NCI-H1694 treated with DMSO at 0.1 percent for 48 hours (cell line): ENCODE measurements at regions not wholly inside any gene's neighbourhood (a gene's known extent, or its start where the extent isn't known, plus 50 kb on each side); places are given as distances from the start of the nearest gene placed in this dataset.

Source experiments
- DNase-seq: peaks from one replicate; lab custom pipeline; 2025; lab: John Stamatoyannopoulos, UW

DNA sequence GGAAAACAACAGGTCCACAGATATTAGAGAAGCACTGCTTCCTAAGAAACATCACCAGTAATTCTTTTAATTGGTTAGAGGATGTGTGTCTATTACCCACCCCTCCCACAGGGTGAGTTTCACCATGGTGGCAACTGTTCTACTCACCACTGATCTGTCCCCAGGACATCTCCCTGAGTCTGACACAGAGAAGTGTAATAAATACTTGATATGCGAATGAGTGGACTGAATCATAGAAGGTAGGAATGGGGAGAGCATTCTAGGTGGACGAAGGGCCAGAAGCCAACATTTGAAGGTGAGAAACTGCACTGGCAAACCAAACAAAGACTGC lies 452.7 kb upstream of the PROK2 start:
- no peak for DNase-seq

DNA sequence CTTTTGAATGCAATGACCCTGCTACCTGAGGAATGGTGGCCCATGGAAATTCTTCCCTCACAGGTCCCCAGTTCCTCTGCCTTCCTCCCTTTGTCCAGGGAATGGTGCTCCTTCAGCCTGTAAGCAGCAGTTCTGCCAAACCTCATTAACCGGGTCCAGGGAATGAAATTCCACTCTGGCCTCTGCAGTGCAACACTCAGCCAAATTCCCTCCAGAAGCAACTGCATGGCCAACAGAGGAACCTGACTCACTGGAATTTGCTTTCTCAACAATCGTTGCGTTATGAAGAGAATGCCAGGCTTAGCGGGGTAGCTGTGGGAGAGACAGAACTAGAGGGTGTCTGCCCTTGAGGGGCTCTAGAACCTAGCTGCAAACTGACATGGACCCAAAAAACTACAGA lies 449.4 kb upstream of the PROK2 start:
- DNase-seq: no peak

DNA sequence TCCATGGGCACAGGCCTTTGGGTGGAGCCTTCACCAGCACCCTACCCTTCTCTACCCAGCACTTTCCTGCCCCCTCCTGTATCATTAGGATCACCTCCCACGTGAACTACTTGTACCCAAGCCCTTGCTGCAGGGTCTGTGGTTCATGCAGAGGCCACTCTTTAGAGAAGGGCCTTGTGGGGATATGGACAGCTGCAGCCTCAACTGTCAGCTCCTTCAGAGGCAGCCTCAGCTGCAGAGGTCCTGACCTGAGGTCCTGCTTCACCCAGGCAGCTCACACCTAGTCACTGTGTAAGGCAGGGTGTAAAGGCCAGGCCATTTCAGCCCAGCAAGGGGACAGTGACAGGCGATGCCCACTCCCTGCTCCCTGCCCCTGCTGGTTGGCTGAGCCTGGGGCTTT lies 448.6 kb upstream of the PROK2 start:
- no peak for DNase-seq

DNA sequence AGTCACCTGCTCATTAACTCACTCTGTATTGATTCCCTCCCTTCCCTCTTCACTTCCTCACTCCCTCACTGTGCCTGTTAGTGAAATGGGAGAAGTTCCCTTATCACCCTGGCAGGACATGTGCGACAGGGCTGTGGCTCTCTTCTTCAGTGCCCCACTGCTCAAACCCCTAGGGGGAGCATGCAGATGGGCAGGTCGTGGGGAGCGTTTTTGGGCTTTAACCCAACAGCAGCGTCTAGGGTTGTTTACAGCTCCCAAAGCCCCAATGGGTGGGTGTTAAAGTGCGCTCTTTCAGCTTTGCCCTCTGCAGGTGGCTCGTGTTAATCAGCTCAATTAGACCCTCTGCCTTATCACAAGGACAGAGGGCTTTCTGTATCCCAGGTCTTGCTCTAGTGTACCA lies 447.8 kb upstream of the PROK2 start:
- DNase-seq: no peak

DNA sequence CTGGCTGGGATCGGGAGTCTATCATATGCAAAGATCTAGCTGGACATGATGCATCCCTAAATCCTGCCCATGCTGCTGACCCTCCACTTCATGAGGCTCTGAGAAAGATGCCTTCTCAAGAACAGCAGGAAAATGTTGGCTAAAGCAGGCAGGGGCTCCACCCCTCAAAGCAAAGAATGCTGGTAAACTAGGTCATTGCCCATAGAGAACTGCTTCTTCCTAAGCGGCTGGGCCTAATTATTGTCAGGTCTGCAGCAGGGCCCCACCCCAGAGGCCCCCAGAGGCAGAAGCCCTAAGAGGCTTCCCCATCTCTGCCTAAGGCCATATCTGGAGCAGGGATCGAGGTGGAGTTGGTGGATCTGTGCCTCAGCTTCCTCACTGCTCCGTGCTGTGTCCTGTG lies 447.4 kb upstream of the PROK2 start:
- no peak for DNase-seq

DNA sequence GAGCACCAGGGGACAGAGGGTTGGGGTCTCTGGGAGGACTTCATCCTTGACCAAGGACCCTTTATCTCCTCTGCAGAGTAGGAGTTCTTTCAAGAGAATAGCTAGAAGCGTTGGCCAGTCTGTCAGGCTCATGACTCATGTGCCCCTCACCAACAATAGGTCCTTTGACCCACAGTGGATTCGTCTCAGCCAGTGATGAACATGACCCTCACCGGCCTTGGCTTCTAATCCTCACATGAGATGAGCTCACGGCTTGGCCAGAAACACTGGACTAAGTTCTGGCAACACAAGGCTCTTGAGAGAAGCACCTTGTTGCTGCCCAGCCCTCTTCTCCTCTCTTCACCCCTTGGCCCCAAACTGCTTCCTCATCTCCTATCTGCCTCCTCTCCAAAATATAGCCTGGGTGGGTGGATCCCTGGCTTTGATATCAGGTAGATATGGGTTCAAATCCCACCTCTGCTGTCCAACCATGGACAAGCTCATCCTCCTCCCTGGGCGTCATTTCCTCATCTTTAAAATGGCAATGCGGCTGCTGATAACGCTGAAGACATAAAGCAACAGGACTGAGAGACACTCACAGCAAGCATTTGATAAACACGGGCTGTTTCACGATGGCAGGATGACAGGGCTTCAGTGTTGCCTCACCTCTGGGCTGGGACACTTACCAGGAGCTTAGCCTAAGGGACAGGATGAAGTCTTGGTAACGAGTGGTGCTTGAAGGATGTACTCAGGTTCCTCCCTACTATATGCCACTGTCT lies 446.7 kb upstream of the PROK2 start:
- no peak for DNase-seq

DNA sequence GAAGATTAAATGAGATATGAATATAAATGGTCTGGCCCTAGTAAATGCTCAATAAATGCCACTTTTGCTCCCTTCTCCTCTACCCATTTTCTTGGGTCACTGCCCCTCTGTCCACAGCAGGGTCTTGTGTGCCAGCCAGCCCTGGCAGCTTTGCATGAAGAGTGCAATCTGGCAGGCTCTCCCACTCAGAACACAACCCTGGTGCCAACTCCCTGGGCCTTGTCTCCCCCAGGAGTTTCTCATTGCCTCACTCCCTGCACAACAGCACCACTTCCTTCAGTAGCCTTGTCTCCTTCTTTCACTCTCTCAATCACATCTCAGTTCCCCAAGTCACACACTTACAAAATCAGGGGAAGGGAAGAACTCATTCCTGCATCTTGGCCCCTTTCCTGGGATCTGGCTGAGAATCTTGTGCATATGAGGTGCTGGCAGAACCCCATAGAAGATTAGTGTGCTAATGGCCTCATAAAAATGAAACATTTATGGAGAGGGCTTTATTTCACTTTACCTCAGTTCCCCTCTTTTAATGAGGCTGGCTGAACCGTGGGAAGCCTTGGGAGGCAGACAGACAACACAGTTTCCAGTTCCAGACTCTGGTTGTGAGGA lies 445.9 kb upstream of the PROK2 start:
- DNase-seq: no peak

DNA sequence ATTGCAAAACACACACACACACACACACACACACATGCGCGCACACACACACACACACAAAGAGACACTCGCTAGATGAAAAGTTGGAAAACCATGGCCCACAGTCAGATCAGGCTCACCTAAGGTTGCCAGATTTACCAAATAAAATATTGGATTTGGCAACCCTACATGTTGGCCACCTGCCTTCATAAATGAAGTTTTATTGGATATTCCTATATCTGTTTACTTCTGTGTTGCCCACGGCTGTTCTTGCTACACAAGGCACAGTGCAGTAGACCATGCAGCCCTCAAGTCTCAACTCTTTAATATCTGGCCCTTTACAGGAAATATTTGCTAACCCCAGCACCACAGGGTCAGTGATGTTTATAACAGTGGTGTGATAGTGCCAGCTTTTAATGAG lies 445.0 kb upstream of the PROK2 start:
- no peak for DNase-seq

DNA sequence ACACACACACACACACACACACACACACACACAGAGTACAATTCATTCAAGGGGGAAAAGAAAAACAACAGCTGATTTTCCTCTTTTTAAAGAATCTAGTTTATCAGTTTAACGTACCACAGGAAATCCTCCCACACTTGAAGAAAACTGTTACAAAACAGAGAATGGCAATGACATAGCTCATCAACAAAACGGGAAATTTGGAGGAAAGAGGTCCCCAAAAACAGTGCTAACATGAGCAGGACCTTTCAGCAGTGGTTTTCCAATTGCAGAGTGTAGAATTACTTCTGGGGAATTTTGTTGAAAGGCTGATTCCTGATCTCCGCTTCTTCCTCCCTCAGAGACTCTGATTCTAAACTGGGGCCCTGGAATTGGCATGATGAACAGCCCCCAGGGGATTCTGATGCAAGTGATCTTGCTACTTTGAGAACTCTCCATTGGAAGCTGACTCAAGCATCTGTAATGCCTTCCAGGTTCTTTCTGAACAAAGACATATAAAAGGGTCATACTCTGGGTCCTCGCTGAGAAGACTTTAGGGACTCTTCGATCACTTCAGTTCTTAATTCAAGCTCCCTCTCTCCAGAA lies 442.6 kb upstream of the PROK2 start:
- no peak for DNase-seq

DNA sequence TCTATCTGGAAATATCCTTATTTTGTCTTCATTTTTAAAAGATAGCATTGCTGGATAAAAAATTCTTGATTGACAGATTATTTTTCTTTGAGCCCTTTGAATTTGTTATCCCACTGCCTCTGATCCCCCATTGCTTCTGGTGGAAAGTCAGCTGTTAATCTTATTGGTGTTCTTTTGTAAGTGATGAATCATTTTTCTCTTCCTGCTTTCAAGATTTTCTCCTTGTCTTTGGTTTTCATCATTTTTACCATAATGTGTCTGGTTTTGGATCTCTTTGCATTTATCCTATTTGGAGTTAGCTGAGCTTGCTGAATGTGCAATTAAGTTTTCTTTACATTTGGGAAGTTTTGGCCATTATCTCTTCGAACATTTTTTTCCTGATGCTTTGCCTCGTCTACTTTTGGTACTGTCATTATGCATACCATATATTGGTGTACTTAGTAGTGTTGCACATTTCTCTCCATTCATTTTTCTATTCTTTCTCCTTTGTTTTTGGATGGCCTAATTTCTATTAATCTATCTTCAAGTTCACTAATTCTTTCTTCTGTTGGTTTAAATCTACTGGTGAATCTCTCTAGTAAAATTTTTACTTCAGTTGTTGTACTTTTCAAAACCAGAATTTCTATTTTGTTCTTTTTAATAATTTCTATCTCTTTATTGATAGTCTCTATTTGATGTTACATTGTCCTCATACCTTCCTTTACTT lies 440.0 kb upstream of the PROK2 start:
- DNase-seq: no peak

DNA sequence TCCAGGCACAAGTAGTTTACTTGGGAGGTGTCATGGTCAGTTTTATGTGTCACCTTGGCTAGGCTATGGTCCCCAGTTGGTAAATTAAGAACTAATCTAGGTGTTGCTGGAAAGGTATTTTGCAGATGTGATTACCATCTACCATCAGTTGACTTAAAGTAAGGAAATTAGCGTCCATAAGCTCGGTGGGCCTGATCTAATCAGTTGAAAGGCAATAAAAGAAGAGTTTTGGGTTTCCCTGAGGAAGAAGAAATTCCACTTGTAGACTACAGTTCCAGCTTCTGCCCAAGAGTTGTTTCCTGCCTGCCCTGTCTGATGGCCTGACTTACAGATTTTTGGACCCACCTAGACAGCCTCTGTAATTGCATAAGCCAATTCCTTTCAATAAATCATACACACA lies 438.7 kb upstream of the PROK2 start:
- no peak for DNase-seq

DNA sequence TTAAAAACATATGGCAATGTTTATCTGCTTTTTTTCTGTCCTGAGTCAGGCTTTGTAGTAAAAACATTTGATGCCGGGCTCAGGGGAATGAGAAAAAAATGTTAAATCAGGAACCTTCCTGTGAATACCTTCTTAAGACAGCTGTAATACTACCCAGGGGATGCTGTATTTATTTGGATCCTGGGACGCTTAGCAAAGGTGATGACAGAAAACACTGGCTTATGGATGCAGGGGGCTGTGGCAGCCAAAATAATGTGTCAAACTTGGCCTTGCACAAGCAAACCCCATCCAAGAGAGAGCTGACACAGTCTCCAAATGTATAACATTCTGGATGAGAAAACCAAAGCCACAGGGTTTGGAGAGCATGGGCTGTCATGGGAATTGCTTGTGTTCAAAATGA lies 438.2 kb upstream of the PROK2 start:
- no peak for DNase-seq

DNA sequence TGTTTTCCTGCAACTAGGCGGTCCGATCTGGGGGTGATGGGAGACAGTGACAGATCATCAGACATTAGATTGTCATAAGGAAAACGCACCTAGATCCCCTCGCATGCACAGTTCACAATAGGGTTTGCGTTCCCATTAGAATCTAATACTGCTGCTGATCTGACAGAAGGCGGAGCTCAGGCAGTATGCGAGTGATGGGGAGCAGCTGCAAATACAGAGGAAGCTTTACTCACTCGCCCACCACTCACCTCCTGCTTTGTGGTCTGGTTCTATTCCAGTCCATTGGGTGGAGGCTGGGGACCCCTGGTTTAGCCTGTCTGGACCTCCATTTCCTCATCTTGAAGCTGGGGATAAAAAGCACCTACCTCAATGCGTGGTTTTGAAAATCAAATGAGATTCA lies 437.5 kb upstream of the PROK2 start:
- no peak for DNase-seq

DNA sequence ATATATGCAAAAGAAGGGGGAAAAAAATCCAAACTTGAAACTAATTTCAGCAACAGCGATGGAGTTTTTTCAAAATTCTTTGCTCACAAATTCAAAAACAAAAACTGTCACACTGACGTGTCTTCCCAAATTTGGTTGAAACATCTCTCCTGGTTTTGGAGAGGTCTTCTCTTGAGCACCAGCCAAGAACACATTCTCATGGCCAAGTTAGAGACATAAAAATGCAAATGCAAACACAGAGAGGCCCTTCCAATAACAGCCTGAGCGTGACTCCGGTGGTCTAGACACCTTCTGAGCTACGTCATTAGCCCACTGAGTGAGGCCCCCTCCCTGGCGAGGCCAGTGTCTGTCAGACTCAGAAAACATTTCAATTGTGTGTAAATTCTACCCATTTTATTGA lies 436.0 kb upstream of the PROK2 start:
- no peak for DNase-seq

DNA sequence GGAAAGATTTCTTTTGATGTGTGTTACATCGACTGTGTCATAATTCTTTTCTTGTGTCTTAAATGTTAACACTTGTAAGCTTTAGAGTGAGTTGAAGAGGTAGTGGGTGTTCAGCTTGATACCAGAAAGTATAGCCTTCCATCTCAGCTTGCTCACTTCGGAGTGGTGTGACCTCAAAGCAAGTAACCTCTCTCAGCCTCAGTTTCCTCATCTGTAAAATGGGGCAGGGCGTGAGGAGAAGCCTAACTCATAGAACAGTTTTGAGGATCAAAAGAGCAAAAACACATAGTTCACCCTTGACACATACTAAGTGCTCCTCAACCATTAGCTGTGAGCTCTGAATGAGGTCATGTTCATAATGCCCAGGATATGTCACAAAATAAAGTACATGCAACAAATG lies 434.8 kb upstream of the PROK2 start:
- DNase-seq: no peak

DNA sequence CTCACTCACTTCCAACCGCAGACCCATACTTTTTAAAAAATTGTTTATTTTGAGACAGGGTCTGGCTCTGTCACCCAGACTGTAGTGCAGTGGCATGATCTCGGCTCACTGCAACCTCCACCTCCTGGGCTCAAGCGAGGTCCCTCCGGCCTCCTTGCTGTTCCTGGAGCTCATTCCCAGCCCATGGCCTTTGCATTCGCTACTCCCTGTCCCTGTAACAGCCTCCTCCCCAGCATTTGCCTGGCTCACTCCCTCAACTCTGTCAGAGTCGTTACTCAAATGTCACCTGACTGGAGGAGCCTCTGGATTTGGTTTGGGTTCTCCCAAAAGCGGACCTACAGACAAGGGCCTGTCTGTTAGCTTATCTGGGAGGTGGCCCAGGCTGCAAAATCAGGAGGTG lies 432.6 kb upstream of the PROK2 start:
- no peak for DNase-seq

DNA sequence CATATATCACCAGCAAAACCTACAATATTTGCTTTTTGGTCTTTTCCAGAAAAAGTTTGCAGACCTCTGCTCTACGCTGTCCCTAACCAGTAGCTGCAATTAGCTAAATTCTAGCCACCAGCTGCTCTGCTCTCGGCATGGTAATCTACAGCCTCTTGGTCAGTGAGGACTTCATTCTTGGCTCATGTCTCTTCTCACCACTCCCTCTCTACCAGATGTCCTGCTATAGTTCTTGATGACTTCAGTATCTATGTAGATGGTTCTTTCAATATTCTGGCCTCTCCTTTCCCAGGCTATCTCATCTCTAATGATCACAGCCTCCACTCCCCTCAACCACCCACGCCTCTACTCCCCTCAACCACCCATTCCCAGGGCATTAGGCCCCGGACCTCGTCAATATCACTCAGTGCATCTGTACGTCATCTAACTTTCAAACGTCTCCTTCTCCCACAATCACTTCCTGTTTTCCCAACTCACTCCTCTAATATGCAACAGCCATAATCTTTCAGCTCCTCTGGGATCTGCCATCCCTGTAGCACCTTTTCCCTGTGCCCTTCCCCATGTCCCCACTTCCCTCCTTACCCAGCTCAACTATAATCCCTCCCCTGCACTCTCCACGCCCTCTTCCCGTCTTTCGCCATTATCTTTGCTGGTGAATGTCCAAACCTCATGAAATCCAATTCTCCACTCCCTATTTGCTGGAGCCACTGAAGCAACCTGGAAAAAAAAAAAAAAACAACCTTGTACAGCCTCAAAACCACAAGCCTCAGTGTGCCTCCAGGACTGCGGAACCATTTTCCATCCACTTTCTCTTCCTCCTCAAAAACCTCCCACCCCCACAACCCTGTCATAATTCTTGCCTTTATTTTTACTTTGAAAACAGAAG lies 429.4 kb upstream of the PROK2 start:
- DNase-seq: no peak

DNA sequence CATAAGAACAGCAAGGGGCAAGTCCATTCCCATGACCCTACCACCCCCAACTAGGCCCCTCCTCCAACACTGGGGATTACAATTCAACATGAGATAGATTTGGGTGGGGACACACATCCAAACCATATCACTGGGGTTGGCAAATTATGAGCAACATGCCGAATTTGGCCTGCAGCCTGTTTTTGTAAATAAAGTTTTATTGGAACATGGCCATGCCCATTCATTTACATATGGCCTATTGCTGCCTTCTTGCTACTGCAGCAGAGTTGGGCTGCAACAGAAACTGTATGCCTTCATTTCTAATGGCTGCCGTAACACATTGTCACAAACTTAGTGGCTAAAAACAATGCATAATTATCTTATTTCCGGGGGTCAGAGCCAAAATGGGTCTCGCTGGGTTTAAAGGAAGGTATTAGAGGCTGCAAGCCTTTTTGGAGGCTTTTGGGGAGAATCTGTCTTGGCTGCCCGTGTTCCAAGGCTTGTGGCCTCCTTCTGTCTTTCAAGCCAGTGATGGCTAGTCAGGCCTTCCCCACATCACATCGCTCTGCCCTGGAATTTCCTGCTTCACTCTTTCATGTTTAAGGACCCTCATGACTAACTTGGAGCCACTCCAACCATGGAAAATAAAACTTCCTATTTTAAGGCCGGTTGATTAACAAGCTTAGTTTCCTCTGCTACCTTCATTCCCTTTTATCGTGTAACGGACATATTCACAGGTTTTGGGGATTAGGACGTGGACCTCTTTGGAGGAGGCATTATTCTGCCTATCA lies 428.5 kb upstream of the PROK2 start:
- no peak for DNase-seq

DNA sequence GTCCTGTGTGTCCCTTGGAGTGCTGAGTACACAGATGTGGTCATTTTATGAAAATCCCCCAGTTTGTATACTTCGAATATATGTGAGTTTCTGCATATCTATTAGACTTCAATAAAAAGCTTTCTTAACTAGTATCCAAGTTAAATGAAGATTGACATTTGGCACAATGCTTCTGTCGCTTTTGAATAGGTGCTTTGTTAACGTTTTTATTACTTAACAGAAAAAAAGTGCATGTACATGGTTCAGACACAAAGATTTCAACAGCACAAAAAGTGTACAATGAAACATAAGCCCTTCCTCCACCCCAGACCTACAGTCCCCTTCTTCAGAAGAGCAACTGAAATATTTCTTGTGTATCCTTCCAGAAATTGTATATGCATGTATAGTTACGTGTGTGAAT lies 427.4 kb upstream of the PROK2 start:
- no peak for DNase-seq

DNA sequence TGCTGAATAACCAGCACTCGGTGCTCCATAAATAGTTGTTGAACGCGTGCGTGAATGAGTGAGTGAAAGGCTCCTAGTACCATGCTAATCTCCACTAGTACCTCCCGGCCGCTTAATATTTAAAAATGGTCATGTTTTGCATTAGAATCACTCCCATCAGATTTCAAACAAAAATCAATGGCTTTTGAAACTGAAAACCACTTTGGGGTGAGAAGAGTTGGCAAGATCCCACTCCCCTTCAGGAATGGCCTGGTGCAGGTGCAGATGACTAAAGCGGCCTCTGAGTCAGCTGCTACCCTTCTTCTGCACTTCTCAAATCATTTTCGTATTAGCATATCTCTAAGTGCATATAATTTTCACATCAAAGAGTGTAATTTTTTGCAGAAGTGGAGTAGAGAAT lies 425.3 kb upstream of the PROK2 start:
- DNase-seq: no peak

DNA sequence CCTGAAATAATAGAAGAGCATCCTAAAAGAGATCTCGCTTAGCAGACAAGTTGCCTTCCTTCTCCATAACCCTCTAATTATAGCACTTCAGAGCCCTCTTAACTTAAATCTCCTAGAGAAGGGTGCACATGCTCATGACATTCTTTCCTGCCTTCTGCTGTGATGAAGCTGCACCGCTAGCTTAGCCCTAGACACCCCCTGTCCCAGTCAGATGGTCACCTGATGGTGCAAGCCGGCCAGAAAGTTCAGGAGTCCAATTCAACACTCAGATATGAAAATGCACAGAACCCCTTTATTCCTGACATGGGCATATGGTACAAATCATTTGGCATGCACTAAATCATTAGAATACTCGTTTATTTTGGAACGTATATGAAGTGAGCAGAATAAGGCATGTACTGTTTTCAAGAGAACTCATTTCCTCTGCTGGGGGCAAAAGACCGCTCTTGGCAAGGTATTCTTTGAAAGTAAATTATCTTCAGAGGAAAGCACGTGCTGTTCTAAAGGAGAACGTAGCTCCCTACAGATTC lies 420.4 kb upstream of the PROK2 start:
- DNase-seq: no peak
